GM12891 (cell line): ENCODE measurements at regions not wholly inside any gene's neighbourhood (a gene's known extent, or its start where the extent isn't known, plus 50 kb on each side); places are given as distances from the start of the nearest gene placed in this dataset.

Source experiments
- DNase-seq: peaks from one replicate; pipeline ENCODE4 v3.0.0; 2011; ENCODE audit warnings: low spot score; ENCODE audit not compliant: insufficient read length
- FAIRE-seq: peaks from 2 replicates; lab custom pipeline; 2011; peaks lifted over from hg19 to GRCh38; lab: Jason Lieb, UNC
- PAX5 ChIP-seq: IDR thresholded peaks from 2 replicates; pipeline ENCODE4 v1.6.1; 2011; ENCODE audit warnings: low read length, moderate library complexity, mild to moderate bottlenecking; ENCODE audit not compliant: insufficient read depth, severe bottlenecking
- POLR2A ChIP-seq: IDR thresholded peaks from 2 replicates; pipeline ENCODE4 v1.6.1; 2011; ENCODE audit warnings: low read depth, low read length, control low read depth
- POLR2AphosphoS5 ChIP-seq: IDR thresholded peaks from 2 replicates; pipeline ENCODE4 v1.6.1; 2011; ENCODE audit warnings: low read depth, low read length, control low read depth
- POU2F2 ChIP-seq: IDR thresholded peaks from 2 replicates; pipeline ENCODE4 v1.6.1; 2011; ENCODE audit warnings: low read depth, mild to moderate bottlenecking, control low read depth, low read length, moderate library complexity
- SPI1 ChIP-seq: IDR thresholded peaks from 2 replicates; pipeline ENCODE4 v1.6.1; 2011; ENCODE audit warnings: low read depth, low read length, control low read depth
- TAF1 ChIP-seq: IDR thresholded peaks from 2 replicates; pipeline ENCODE4 v1.6.1; 2011; ENCODE audit warnings: low read depth, low read length, control low read depth

DNA sequence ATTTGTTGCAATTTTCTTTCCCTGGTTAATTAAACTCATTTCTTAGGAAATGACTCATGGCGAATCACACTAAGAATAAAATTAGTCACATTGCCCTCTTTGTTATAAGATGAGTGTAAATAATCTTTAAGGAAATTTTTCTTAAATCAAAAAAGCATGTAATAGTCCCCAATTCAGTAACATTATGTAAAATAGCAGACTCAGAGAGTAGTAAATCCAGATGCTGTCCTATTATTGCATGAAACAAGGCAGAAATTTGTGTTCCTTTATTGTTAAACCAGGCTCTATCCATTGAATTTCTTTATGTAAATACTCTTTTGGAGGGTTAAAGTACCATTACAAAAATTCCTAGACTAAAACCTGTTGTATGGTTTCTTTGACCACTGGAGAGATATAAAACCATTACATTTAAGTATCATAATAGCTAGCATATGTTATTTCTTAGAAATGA lies 154.5 kb upstream of the C1orf87 start:
- FAIRE-seq (no peak), DNase-seq (no peak)
- TF ChIP-seq POLR2AphosphoS5 (no peak), TAF1 (no peak), PAX5 (no peak), SPI1 (no peak), POLR2A (no peak), POU2F2 (no peak)

DNA sequence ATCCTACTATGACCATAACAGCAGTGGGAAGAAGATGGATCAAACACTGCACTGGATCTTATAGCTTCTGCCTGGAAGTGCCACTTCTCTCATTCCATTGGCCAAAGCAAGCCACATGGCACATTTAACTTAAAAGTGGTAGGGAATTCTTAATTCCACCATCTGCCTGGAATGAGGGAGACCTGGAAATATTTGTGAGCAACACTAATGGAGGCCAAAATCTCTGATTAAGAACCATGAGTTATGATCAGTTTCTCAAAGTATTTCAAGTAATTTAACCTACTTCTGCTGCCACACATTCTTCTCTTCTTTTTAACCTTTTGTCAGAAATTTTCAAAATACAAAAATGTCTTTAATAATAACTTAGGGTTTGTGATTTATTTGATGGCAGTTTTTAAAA lies 154.0 kb upstream of the C1orf87 start:
- FAIRE-seq, result no peak
- TF ChIP-seq TAF1, result no peak
- no peak for TF ChIP-seq POU2F2
- no peak for TF ChIP-seq PAX5
- TF ChIP-seq POLR2A, result no peak
- TF ChIP-seq SPI1, result no peak
- no peak for TF ChIP-seq POLR2AphosphoS5
- no peak for DNase-seq

DNA sequence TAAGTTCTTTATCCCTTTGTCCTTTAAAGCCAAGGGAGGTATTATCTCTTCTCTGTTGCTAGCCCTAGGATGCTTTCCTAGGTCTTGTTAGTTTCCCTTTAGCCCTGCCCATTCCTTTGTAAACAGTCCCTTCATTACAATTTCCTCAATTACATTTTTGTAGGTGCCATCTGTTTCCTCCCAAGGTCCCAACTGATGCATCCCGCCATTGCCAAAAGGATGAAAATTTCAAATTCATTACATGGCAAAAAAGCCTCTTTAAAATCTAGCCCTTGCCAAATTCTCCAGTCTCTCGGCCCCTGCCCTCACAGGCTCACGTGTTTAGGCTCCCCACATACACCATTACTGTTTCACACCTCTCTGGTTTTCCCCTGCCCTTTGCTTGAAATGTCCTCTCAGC lies 151.9 kb upstream of the C1orf87 start:
- no peak for TF ChIP-seq SPI1
- TF ChIP-seq POU2F2, result no peak
- TF ChIP-seq POLR2AphosphoS5, result no peak
- no peak for TF ChIP-seq POLR2A
- TF ChIP-seq PAX5, result no peak
- no peak for TF ChIP-seq TAF1
- DNase-seq (no peak), FAIRE-seq (no peak)

DNA sequence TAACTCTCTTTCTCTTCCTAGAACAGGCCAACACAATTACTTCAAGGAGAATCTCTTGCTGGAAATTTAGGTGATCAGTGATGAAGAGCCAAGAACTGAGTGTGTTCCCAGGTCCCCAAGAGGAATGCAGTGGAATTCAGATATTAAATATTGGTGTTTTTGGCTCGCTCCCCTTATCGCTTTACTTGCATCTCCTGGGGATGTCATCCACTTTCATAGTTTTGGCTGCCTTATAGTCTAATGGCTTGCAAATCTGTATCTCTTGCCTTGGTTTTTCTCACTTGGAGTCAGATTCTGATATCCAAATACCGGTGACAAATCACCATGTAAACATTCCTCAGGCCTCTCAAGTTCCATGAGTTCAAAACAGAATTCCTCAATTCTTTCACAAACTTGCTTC lies 151.0 kb upstream of the C1orf87 start:
- TF ChIP-seq SPI1, result no peak
- no peak for TF ChIP-seq POLR2AphosphoS5
- TF ChIP-seq POLR2A, result no peak
- TF ChIP-seq TAF1, result no peak
- no peak for TF ChIP-seq POU2F2
- TF ChIP-seq PAX5, result no peak
- FAIRE-seq, result no peak
- DNase-seq, result no peak

DNA sequence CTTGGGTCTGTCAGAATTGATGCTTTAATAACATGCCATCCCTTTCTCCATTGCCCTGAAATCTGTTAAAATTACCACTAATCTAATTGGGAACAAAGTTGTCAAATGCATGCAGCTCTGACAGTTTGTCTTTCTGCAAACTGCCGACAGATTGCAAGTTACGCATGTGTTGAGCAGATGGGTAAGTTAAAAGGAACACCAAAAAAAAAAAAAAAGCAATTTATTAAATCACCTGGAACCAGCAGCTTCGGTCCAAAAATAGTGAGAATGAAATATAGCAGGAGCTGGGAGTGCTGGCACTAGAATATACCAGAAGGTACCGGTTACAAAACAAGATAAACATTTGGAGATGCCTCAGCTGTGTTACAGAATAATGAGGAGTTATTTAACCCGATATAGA lies 149.6 kb upstream of the C1orf87 start:
- FAIRE-seq (no peak), DNase-seq (no peak)

DNA sequence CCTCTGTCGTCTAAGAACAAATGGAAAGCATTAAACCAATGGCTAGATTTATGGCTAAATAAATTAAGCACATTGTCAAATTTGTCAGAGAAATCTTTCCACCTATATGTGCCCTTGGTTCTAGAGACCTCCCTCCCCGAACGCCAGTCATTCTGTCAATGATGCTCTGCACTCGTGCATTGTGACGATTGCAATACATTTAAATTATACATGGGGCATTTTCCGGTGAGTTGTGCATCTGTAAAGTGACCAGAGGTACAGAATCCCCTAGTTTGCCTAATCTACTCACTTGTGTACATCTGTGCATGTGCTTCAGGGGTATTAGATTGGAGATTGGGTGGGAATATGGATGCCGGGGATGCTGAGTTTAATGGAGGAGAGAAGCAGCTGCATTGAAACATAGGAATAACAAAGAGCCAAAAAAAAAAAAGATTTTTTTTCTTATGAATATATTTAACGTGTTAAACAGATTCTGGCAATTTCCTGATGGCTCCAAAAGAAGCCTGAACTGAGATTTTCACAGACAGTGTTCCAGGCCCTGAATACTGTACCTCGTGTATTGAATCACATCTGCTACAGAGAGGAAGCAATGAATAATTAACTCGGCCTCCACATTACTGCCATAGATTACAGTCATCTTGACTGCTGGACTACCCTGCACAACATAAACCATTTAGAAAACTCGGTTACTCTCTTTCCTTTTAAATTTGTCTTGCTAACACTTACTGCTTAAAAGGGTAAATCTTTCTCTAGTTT lies 149.0 kb upstream of the C1orf87 start:
- no peak for TF ChIP-seq TAF1
- TF ChIP-seq SPI1, result no peak
- TF ChIP-seq PAX5, result no peak
- TF ChIP-seq POLR2AphosphoS5, result no peak
- TF ChIP-seq POLR2A, result no peak
- no peak for TF ChIP-seq POU2F2
- DNase-seq (no peak), FAIRE-seq (no peak)

More for the DNA sequence above, 149.6 kb upstream of the C1orf87 start:
- TF ChIP-seq POU2F2, result no peak
- no peak for TF ChIP-seq POLR2A
- no peak for TF ChIP-seq PAX5
- no peak for TF ChIP-seq POLR2AphosphoS5
- no peak for TF ChIP-seq TAF1
- TF ChIP-seq SPI1, result no peak

DNA sequence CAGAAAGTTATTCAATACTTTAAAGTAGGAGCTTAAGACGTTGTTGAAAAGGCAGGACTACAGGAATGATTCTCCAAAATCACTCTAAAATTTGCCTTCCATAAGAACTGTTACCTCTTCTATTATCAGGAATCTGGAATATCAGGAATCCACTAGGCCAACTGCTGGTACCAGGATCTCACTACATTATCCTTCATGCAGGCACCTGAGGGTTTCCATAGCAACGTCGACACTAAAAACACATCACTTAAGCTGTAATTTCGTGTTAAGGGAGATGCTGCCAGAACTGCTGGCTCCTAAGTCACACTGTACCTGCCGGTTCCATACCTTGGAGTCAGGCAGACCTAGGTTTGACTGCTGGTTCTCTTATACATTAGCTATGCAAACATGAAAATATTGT lies 139.7 kb upstream of the C1orf87 start:
- DNase-seq (no peak), FAIRE-seq (no peak)
- TF ChIP-seq SPI1 (no peak), POLR2A (no peak), POLR2AphosphoS5 (no peak)

DNA sequence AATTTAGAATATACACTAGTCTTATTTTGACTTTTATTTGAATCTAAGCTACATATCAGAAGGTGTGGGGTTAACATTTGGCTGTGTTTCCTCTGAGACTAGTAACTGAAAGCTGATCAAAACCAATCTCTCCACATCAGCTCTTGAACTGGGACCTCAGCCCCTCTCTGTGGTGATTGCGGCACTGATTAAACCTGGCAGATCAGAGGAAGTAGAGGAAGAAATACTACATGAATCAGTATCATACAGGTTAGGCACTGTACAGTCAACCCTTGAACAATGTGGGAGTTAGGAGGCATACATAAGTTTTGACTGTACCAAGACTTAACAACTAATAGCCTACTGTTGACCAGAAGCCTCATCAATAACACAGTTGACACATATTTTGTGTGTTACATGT lies 122.5 kb upstream of the C1orf87 start:
- TF ChIP-seq PAX5, result no peak
- TF ChIP-seq SPI1, result no peak
- no peak for TF ChIP-seq POLR2A
- no peak for TF ChIP-seq POLR2AphosphoS5
- TF ChIP-seq TAF1, result no peak
- no peak for TF ChIP-seq POU2F2
- FAIRE-seq (no peak), DNase-seq (no peak)

DNA sequence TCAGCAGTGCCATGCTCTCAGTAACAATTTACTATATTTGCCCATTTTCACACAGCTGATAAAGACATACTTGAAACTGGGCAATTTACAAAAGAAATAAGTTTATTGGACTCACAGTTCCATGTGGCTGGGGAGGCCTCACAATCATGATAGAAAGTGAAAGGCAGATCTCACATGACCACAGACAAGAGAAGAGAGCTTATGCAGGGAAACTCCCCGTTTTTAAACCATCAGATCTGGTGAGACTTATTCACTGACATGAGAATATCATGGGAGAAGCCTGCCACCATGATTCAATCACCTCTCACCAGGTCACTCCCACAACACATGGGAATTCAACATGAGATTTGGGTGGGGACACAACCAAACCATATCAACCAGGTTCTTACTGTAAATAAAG lies 112.1 kb upstream of the C1orf87 start:
- FAIRE-seq, result no peak

More for the DNA sequence above, 112.1 kb upstream of the C1orf87 start:
- DNase-seq, result no peak
- TF ChIP-seq SPI1, result no peak
- TF ChIP-seq POLR2AphosphoS5, result no peak
- no peak for TF ChIP-seq POLR2A
- TF ChIP-seq TAF1, result no peak
- no peak for TF ChIP-seq POU2F2
- no peak for TF ChIP-seq PAX5
